ENCODE measurements at regions not wholly inside any gene's neighbourhood (a gene's known extent, or its start where the extent isn't known, plus 50 kb on each side); places are given as distances from the start of the nearest gene placed in this dataset.

- peak; percentile 12 for DNase-seq (ENCODE audit: low read depth)
- TF ChIP-seq, protein P1, sequence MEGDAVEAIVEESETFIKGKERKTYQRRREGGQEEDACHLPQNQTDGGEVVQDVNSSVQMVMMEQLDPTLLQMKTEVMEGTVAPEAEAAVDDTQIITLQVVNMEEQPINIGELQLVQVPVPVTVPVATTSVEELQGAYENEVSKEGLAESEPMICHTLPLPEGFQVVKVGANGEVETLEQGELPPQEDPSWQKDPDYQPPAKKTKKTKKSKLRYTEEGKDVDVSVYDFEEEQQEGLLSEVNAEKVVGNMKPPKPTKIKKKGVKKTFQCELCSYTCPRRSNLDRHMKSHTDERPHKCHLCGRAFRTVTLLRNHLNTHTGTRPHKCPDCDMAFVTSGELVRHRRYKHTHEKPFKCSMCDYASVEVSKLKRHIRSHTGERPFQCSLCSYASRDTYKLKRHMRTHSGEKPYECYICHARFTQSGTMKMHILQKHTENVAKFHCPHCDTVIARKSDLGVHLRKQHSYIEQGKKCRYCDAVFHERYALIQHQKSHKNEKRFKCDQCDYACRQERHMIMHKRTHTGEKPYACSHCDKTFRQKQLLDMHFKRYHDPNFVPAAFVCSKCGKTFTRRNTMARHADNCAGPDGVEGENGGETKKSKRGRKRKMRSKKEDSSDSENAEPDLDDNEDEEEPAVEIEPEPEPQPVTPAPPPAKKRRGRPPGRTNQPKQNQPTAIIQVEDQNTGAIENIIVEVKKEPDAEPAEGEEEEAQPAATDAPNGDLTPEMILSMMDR (conservative IDR thresholded peaks at IDR 0.05; ENCODE audit: control insufficient read depth, insufficient read depth, low read depth, low read length) = no peak
- no peak overlapping the region for H3K4me3 ChIP-seq (ENCODE audit: control insufficient read depth, low read depth, low read length)
Observed at GRCh38 chr9:31089549-31090221, 1294.8 kb upstream of the ACO1 start.

DNA sequence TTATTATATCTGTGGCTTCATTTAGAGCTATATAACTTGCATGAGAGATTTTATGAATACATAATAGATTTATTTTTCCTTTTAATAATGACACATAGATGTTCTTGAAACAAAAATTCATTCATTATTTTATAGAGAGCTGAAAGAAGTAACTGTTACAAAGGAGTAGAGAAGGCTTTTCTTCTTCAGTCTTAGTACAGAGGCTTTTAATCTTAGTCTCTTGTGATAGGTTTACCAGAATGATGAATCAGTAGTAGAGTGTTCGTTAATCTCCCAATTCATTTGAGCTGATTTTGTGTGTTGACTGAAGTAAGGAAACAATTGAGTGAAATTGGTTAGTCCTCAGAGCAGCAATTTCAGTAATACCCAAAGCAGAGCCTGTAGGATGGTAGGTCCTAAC lies 1284.1 kb upstream of the ACO1 start:
- TF ChIP-seq, protein P1 (conservative IDR thresholded peaks at IDR 0.05; ENCODE audit: control insufficient read depth, insufficient read depth, low read depth, low read length) = no peak
- no peak for DNase-seq (ENCODE audit: low read depth)
- no peak overlapping the region for H3K4me3 ChIP-seq (ENCODE audit: control insufficient read depth, low read depth, low read length)

GRCh38 chr9:31103836-31104235 lies 1280.6 kb upstream of the ACO1 start:
- TF ChIP-seq, protein P1 (conservative IDR thresholded peaks at IDR 0.05; ENCODE audit: control insufficient read depth, insufficient read depth, low read depth, low read length) = no peak
- no peak for DNase-seq (ENCODE audit: low read depth)
- no peak overlapping the region for H3K4me3 ChIP-seq (ENCODE audit: control insufficient read depth, low read depth, low read length)

DNA sequence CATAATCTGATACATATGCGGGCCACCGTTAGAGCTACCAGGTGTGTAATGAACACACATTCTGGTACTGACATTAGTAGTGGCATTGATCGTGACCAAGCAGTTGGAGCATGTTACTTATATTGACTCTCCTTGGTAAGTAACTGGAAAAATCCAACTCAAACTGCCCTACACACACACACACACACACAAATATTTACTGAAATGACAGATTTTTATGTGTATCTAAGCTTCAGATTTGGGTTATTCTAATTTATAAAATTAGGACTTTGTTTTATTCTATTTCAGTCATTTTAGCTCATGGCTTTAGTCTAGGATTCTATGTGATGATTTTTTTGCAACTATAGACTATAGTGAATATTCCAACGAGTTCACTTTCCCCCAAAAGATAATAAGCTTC lies 1280.2 kb upstream of the ACO1 start:
- no peak overlapping the region for H3K4me3 ChIP-seq (ENCODE audit: control insufficient read depth, low read depth, low read length)
- DNase-seq (ENCODE audit: low read depth) = no peak
- TF ChIP-seq, protein P1 (conservative IDR thresholded peaks at IDR 0.05; ENCODE audit: control insufficient read depth, insufficient read depth, low read depth, low read length) = no peak

- no peak for DNase-seq (ENCODE audit: low read depth)
- no peak overlapping the region for H3K4me3 ChIP-seq (ENCODE audit: control insufficient read depth, low read depth, low read length)
- TF ChIP-seq, protein P1 (conservative IDR thresholded peaks at IDR 0.05; ENCODE audit: control insufficient read depth, insufficient read depth, low read depth, low read length) = no peak
Observed at GRCh38 chr9:31112491-31112890, 1272.0 kb upstream of the ACO1 start.

GRCh38 chr9:31114346-31114745 lies 1270.1 kb upstream of the ACO1 start:
- no peak for DNase-seq (ENCODE audit: low read depth)
- H3K4me3 ChIP-seq (ENCODE audit: control insufficient read depth, low read depth, low read length) = no peak overlapping the region
- TF ChIP-seq, protein P1 (conservative IDR thresholded peaks at IDR 0.05; ENCODE audit: control insufficient read depth, insufficient read depth, low read depth, low read length) = no peak
